Upper lobe of left lung (tissue), 6 donors: ENCODE measurements at regions not wholly inside any gene's neighbourhood (a gene's known extent, or its start where the extent isn't known, plus 50 kb on each side); places are given as distances from the start of the nearest gene placed in this dataset.
"Not testable (repeated sequence)": the region's sequence is repeated elsewhere in the genome, so short reads cannot be mapped to it uniquely, and the experiment has no call there.

Source experiments
- ATAC-seq, 2 donors: fragments of 200-7000 bp; cut with Tn5 transposase; one replicate each; pipeline ENCODE4 v1.9.1; 2022; ENCODE audit warnings: mild to moderate bottlenecking in 2 of 2, moderate library complexity in 2 of 2; ENCODE audit not compliant: low FRiP score in 2 of 2
- DNase-seq, 2 donors: peaks; one replicate each; pipeline ENCODE4 v3.0.0-alpha.2; 2019 to 2020
- H3K27ac ChIP-seq, 4 donors: fragments of 200-600 bp; sonication (generic); one replicate each; pipeline ENCODE4 v1.5.1; 2016 to 2019
- H3K27me3 ChIP-seq, 4 donors: fragments of 200-600 bp; sonication (generic); one replicate each; pipeline ENCODE4 v1.5.1; 2017 to 2019
- H3K36me3 ChIP-seq, 4 donors: fragments of 200-600 bp; sonication (generic); one replicate each; pipeline ENCODE4 v1.5.1; 2016 to 2019
- H3K4me1 ChIP-seq, 4 donors: fragments of 200-600 bp; sonication (generic); one replicate each; pipeline ENCODE4 v1.5.1; 2018 to 2019
- H3K4me3 ChIP-seq, 4 donors: fragments of 200-600 bp; sonication (generic); one replicate each; pipeline ENCODE4 v1.5.1; 2017 to 2019; ENCODE audit warnings: mild to moderate bottlenecking in 2 of 4, moderate library complexity in 1 of 4
- H3K9me3 ChIP-seq, 4 donors: fragments of 200-600 bp; sonication (generic); one replicate each; pipeline ENCODE4 v1.5.1; 2018 to 2019
- CTCF ChIP-seq, 6 experiments: fragments of 450-650 bp in 4 of 6; fragments of 200-600 bp in 2 of 6; sonication (generic) in 2 of 6; IDR thresholded peaks; one replicate each; pipeline ENCODE4 v1.5.1; 2016 to 2019; ENCODE audit warnings: antibody characterized with exemption in 6 of 6
- EP300 ChIP-seq, 4 donors: sonication (generic); formaldehyde crosslinking; IDR thresholded peaks; one replicate each; pipeline ENCODE4 v1.5.1; 2017; ENCODE audit warnings: antibody characterized with exemption in 4 of 4, control low read depth in 2 of 4
- POLR2A ChIP-seq, 4 donors: fragments of 450-650 bp; IDR thresholded peaks; one replicate each; pipeline ENCODE4 v1.5.1; 2016 to 2017; ENCODE audit warnings: antibody characterized with exemption in 4 of 4, mild to moderate bottlenecking in 2 of 4
- POLR2AphosphoS5 ChIP-seq, 2 donors: sonication (generic); formaldehyde crosslinking; IDR thresholded peaks; one replicate each; pipeline ENCODE4 v1.5.1; 2017; ENCODE audit warnings: antibody characterized with exemption in 2 of 2
- WGBS, 2 donors: methylation state at CpG; one replicate each; pipeline ENCODE4 v1.1.5; 2017 to 2018; 5-methylcytosine and 5-hydroxymethylcytosine counted together
- donor health status: DM: no; HTN: no; CAD: no; lungs with moderate emphysema.
- donor health status: DM: no; HTN: yes; CAD: no; lungs with severe emphysema.

- Histone ChIP-seq H3K27ac (no peak overlapping the region), H3K4me1 (no peaks in the 10 kb centered on the region), H3K4me3 (no peak overlapping the region), H3K9me3 (no peaks in the 10 kb centered on the region), H3K36me3 (no peaks in the 10 kb centered on the region), H3K27me3 (no peaks in the 10 kb centered on the region)
- TF ChIP-seq EP300 (IDR thresholded peaks at IDR 0.05) (no peak), CTCF (IDR thresholded peaks at IDR 0.05) (no peak), POLR2AphosphoS5 (IDR thresholded peaks at IDR 0.05) (no peak), POLR2A (IDR thresholded peaks at IDR 0.05) (no peak)
- DNase-seq (no peak), ATAC-seq (no peak)
- 65 to 84% methylated on average over 5 of the region's 5 CpGs for WGBS, 2 donors
Observed at GRCh38 chr16:9627427-9627826, 536.0 kb downstream of the HAPSTR1 start.

GRCh38 chr16:9630119-9630518 is 538.7 kb downstream of the HAPSTR1 start:
- TF ChIP-seq POLR2A (IDR thresholded peaks at IDR 0.05) (no peak), POLR2AphosphoS5 (IDR thresholded peaks at IDR 0.05) (no peak), EP300 (IDR thresholded peaks at IDR 0.05) (no peak), CTCF (IDR thresholded peaks at IDR 0.05) (no peak)
- no peaks in the 10 kb centered on the region for H3K36me3 ChIP-seq
- H3K4me3 ChIP-seq: no peak overlapping the region
- peaks cover 0 to 5% (median 0%) of the 10 kb centered on the region in 4 donors for H3K9me3 ChIP-seq
- H3K27me3 ChIP-seq: no peaks in the 10 kb centered on the region
- ATAC-seq (no peak), DNase-seq (no peak)
- no peak overlapping the region for H3K27ac ChIP-seq
- no peaks in the 10 kb centered on the region for H3K4me1 ChIP-seq
- whole genome bisulfite sequencing, 2 donors: 77 to 83% methylated on average over 3 of the region's 3 CpGs

GRCh38 chr16:9630985-9631384 is 539.5 kb downstream of the HAPSTR1 start:
- WGBS, 2 donors: 89 to 91% methylated on average over 4 of the region's 4 CpGs
- peaks cover 0 to 5% (median 0%) of the 10 kb centered on the region in 4 donors for H3K9me3 ChIP-seq

GRCh38 chr16:9633844-9634243 is 542.4 kb downstream of the HAPSTR1 start:
- Histone ChIP-seq H3K27ac (no peak overlapping the region), H3K27me3 (no peaks in the 10 kb centered on the region), H3K36me3 (no peaks in the 10 kb centered on the region), H3K4me3 (no peak overlapping the region), H3K9me3 (peaks cover 0 to 5% (median 0%) of the 10 kb centered on the region in 4 donors), H3K4me1 (no peaks in the 10 kb centered on the region)
- ATAC-seq (no peak), DNase-seq (no peak)
- WGBS, 2 donors: 54 to 69% methylated on average over 5 to 6 of the region's 6 CpGs
- TF ChIP-seq CTCF (IDR thresholded peaks at IDR 0.05) (no peak), POLR2A (IDR thresholded peaks at IDR 0.05) (no peak), POLR2AphosphoS5 (IDR thresholded peaks at IDR 0.05) (no peak), EP300 (IDR thresholded peaks at IDR 0.05) (no peak)

More at GRCh38 chr16:9630985-9631384, 539.5 kb downstream of the HAPSTR1 start:
- Histone ChIP-seq H3K36me3 (no peaks in the 10 kb centered on the region), H3K4me3 (no peak overlapping the region), H3K4me1 (no peaks in the 10 kb centered on the region), H3K27me3 (no peaks in the 10 kb centered on the region), H3K27ac (no peak overlapping the region)
- no peak for TF ChIP-seq POLR2A (IDR thresholded peaks at IDR 0.05)
- no peak for TF ChIP-seq CTCF (IDR thresholded peaks at IDR 0.05)
- TF ChIP-seq EP300 (IDR thresholded peaks at IDR 0.05): no peak
- TF ChIP-seq POLR2AphosphoS5 (IDR thresholded peaks at IDR 0.05): no peak
- DNase-seq (no peak), ATAC-seq (no peak)

GRCh38 chr16:9635150-9635720 is 543.8 kb downstream of the HAPSTR1 start:
- H3K27me3 ChIP-seq, H3K9me3 ChIP-seq, H3K36me3 ChIP-seq, H3K27ac ChIP-seq, H3K4me3 ChIP-seq, DNase-seq, H3K4me1 ChIP-seq, ATAC-seq: not testable (repeated sequence)
- 86 to 87% methylated on average over 11 of the region's 11 CpGs for WGBS, 2 donors
